Activated CD4-positive, alpha-beta memory T cell treated with anti-CD3 and anti-CD28 coated beads for 36 hours (primary cell): ENCODE measurements at regions not wholly inside any gene's neighbourhood (a gene's known extent, or its start where the extent isn't known, plus 50 kb on each side); places are given as distances from the start of the nearest gene placed in this dataset.
"Not testable (repeated sequence)": the region's sequence is repeated elsewhere in the genome, so short reads cannot be mapped to it uniquely, and the experiment has no call there.

Experiments
- CTCF ChIA-PET: fragments of 350-600 bp; sonication (Branson Sonifier 250); formaldehyde crosslinking; loops from one replicate; lab custom pipeline; 2021; ENCODE audit warnings: antibody characterized with exemption, inconsistent platforms; lab: Charles Lee
- POLR2A ChIA-PET: fragments of 350-600 bp; sonication (Branson Sonifier 250); formaldehyde crosslinking; loops from one replicate; lab custom pipeline; 2021; ENCODE audit warnings: antibody characterized with exemption; lab: Charles Lee
- DNase-seq: peaks from one replicate; pipeline ENCODE4 v3.0.0-alpha.2; 2020
- H3K27ac Mint-ChIP-seq: one replicate; pipeline ENCODE4 v1.8.0; 2021; ENCODE audit warnings: mixed read lengths
- H3K27me3 Mint-ChIP-seq: one replicate; pipeline ENCODE4 v1.8.0; 2021; ENCODE audit warnings: mixed read lengths
- H3K36me3 Mint-ChIP-seq: one replicate; pipeline ENCODE4 v1.8.0; 2021; ENCODE audit warnings: mixed read lengths
- H3K4me1 Mint-ChIP-seq: one replicate; pipeline ENCODE4 v1.8.0; 2021; ENCODE audit warnings: low read depth, mixed read lengths
- H3K4me3 Mint-ChIP-seq: one replicate; pipeline ENCODE4 v1.8.0; 2021; ENCODE audit warnings: mild to moderate bottlenecking, mixed read lengths
- H3K9me3 Mint-ChIP-seq: one replicate; pipeline ENCODE4 v1.8.0; 2021; ENCODE audit warnings: mixed read lengths
- intact Hi-C: fragments of 100-400 bp; cut with micrococcal nuclease; formaldehyde crosslinking; loops from one replicate; pipeline ENCODE4 v1.15.1; 2023

GRCh38 chr13:111437417-111437816 lies 117.0 kb downstream of the TEX29 start:
- H3K36me3 Mint-ChIP-seq = no peaks in the 10 kb centered on the region
- no peak overlapping the region for H3K27ac Mint-ChIP-seq
- ChIA-PET POLR2A (no interaction called here), CTCF (no interaction called here)
- H3K4me3 Mint-ChIP-seq = no peak overlapping the region
- no peaks in the 10 kb centered on the region for H3K9me3 Mint-ChIP-seq
- intact Hi-C loops = no loop called here
- peaks cover 12% of the 10 kb centered on the region for H3K27me3 Mint-ChIP-seq
- H3K4me1 Mint-ChIP-seq = no peaks in the 10 kb centered on the region
- DNase-seq = no peak

DNA sequence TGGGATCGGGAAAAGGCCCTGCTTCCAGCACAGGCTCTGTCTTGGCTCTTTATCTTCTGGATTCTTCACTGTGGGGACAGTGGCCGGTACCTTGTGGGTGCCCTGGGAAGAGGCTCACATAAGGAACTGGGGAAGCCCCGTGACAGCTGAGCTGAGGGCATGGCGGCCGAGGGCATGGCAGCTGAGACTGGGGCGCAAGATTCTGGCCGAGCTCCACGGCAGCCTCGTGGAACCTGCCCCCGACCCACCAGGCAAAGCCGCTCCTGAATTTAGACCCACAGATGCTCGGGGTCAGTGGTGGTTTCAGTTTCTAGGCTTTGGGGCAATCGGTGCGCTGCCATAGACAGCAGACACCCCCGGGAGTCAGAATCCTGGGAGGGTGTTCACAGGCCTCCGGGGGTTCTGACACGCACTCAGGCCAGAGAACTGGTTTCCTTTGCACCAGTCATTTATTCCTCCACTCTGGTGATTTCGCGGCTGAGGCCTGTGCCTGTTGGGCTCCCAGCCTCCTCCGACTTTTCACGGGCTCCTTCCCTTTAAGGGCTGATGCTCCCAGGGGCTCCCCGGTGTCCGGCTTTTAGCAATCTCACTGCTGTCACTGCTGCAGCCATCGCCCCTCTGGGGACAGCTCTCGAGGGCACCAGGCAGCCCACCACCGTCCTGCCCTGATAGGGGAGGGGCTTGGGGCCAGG lies 117.6 kb downstream of the TEX29 start:
- Mint-ChIP-seq H3K27ac (no peak overlapping the region), H3K4me1 (no peaks in the 10 kb centered on the region), H3K4me3 (no peak overlapping the region), H3K36me3 (no peaks in the 10 kb centered on the region), H3K9me3 (no peaks in the 10 kb centered on the region), H3K27me3 (peaks cover 11% of the 10 kb centered on the region)
- POLR2A ChIA-PET = no interaction called here
- no peak for DNase-seq
- CTCF ChIA-PET = no interaction called here
- intact Hi-C loops = no loop called here

DNA sequence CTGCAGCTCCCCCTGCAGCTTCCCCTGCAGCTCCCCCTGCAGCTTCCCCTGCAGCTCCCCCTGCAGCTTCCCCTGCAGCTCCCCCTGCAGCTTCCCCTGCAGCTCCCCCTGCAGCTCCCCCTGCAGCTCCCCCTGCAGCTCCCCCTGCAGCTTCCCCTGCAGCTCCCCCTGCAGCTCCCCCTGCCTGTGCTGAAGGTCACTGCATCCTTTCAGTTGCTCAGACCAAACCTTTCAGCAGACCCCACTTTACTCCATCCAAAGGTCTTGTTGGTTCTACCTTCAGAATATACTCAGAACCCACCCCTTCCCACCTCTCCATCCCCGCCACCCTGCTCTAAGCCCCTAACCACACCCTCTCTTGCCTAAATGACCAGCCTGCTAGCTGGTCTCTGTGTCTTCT lies 120.0 kb downstream of the TEX29 start:
- H3K36me3 Mint-ChIP-seq, intact Hi-C loops, H3K9me3 Mint-ChIP-seq, H3K4me1 Mint-ChIP-seq, DNase-seq, H3K4me3 Mint-ChIP-seq, POLR2A ChIA-PET, H3K27me3 Mint-ChIP-seq, H3K27ac Mint-ChIP-seq: not testable (repeated sequence)
- CTCF ChIA-PET = interaction anchor here (0.6 to 1.5 kb wide), 3 partner anchors 11 to 473 kb away, joined by 4 to 11 read pairs (median 6); no protein-coding TSS in a partner anchor

GRCh38 chr13:111443981-111444380 lies 123.5 kb downstream of the TEX29 start:
- no peaks in the 10 kb centered on the region for H3K36me3 Mint-ChIP-seq
- peaks cover 16% of the 10 kb centered on the region for H3K27me3 Mint-ChIP-seq
- no peak for DNase-seq
- H3K4me3 Mint-ChIP-seq = no peak overlapping the region
- intact Hi-C loops = no loop called here
- POLR2A ChIA-PET = no interaction called here
- no peak overlapping the region for H3K27ac Mint-ChIP-seq
- peaks cover 16% of the 10 kb centered on the region for H3K9me3 Mint-ChIP-seq
- H3K4me1 Mint-ChIP-seq = no peaks in the 10 kb centered on the region
- CTCF ChIA-PET = interaction anchor here (1.0 kb wide), 1 partner anchor 16 kb away, joined by 5 read pairs; no protein-coding TSS in a partner anchor

GRCh38 chr13:111448504-111448903 lies 128.1 kb downstream of the TEX29 start:
- Mint-ChIP-seq H3K27me3 (peaks cover 19% of the 10 kb centered on the region), H3K36me3 (no peaks in the 10 kb centered on the region), H3K4me3 (no peak overlapping the region), H3K9me3 (peaks cover 16% of the 10 kb centered on the region), H3K4me1 (no peaks in the 10 kb centered on the region), H3K27ac (no peak overlapping the region)
- ChIA-PET POLR2A (no interaction called here), CTCF (no interaction called here)
- no peak for DNase-seq
- intact Hi-C loops = no loop called here

- Mint-ChIP-seq H3K36me3 (no peaks in the 10 kb centered on the region), H3K27ac (no peak overlapping the region), H3K27me3 (peaks cover 19% of the 10 kb centered on the region), H3K4me3 (no peak overlapping the region), H3K4me1 (no peaks in the 10 kb centered on the region), H3K9me3 (peaks cover 16% of the 10 kb centered on the region)
- intact Hi-C loops = no loop called here
- no peak for DNase-seq
- POLR2A ChIA-PET = no interaction called here
- CTCF ChIA-PET = no interaction called here
Measured at GRCh38 chr13:111449041-111449440, 128.6 kb downstream of the TEX29 start.

GRCh38 chr13:111451402-111451801 lies 131.0 kb downstream of the TEX29 start:
- intact Hi-C loops = no loop called here
- CTCF ChIA-PET = no interaction called here
- no peak overlapping the region for H3K27ac Mint-ChIP-seq
- H3K27me3 Mint-ChIP-seq = peaks cover 8% of the 10 kb centered on the region
- H3K4me1 Mint-ChIP-seq = no peaks in the 10 kb centered on the region
- POLR2A ChIA-PET = no interaction called here
- no peak overlapping the region for H3K4me3 Mint-ChIP-seq
- H3K36me3 Mint-ChIP-seq = no peaks in the 10 kb centered on the region
- DNase-seq = no peak
- H3K9me3 Mint-ChIP-seq = peaks cover 12% of the 10 kb centered on the region

DNA sequence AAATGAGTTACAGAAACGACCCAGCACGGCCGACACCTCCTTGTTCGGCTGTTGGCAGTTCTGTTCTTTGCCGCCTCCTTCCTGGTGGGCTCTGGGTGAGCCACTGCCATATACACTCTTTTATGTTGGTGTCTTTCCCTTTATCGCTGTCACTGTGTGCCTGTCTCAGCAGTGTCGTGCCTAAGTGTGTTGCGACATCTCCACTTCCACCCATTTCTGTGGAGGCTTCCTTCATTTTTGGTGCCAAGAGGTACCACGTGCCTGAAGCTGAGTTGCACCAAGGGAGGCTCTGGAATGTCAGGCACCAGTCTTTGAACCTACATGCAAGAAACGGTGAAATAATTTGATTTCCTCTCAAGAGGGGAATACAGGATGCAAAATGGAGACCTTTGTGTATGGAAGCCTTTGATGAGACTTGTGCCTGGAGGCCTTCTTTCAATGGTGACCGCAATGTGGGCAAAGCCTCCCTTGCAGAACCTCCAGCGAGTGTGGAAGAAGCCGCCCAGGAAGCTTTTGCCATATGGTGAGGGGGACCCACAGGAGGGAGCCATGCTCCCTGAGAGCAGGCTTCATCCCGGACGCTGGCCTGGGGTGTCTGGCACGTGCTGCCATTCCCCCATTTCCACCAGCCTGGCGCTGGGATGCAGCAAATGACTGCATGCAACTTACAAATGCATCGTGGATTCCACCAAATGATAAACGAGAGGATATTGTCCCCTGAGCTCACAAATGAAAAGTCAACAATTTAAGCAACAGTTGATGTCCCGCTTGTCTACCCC lies 136.2 kb downstream of the TEX29 start:
- H3K4me1 Mint-ChIP-seq = no peaks in the 10 kb centered on the region
- DNase-seq = no peak
- ChIA-PET POLR2A (no interaction called here), CTCF (no interaction called here)
- intact Hi-C loops = no loop called here
- no peaks in the 10 kb centered on the region for H3K9me3 Mint-ChIP-seq
- peaks cover 6% of the 10 kb centered on the region for H3K27me3 Mint-ChIP-seq
- H3K4me3 Mint-ChIP-seq = no peak overlapping the region
- H3K36me3 Mint-ChIP-seq = no peaks in the 10 kb centered on the region
- H3K27ac Mint-ChIP-seq = no peak overlapping the region

GRCh38 chr13:111458001-111458531 lies 137.6 kb downstream of the TEX29 start:
- Mint-ChIP-seq H3K9me3 (no peaks in the 10 kb centered on the region), H3K4me3 (no peak overlapping the region), H3K4me1 (no peaks in the 10 kb centered on the region), H3K36me3 (no peaks in the 10 kb centered on the region), H3K27ac (no peak overlapping the region), H3K27me3 (peaks cover 4% of the 10 kb centered on the region)
- ChIA-PET CTCF (no interaction called here), POLR2A (no interaction called here)
- DNase-seq = no peak
- intact Hi-C loops = no loop called here

DNA sequence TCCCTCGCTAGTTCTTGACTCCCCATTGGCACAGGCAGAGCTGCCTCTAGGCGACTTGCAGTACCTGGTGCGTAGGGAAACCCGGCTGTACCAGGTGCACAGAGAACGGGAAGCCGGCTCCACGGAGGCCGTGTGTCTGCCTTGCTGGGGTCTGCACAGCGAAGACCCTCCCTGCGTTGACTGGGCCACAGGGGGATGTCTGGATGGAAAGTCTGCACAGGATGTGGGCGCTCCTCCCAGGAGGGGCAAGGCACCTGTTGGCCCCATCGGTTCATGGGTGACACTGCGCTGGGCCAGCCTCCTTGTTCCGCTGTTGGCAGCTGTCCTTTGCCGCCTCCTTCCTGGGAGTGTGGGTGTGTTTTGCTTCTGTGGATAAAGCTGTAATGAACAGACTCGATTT lies 138.3 kb downstream of the TEX29 start:
- DNase-seq = no peak
- Mint-ChIP-seq H3K9me3 (no peaks in the 10 kb centered on the region), H3K4me1 (no peaks in the 10 kb centered on the region), H3K4me3 (no peak overlapping the region), H3K27me3 (peaks cover 4% of the 10 kb centered on the region), H3K27ac (no peak overlapping the region), H3K36me3 (no peaks in the 10 kb centered on the region)
- POLR2A ChIA-PET = no interaction called here
- CTCF ChIA-PET = no interaction called here
- intact Hi-C loops = no loop called here

DNA sequence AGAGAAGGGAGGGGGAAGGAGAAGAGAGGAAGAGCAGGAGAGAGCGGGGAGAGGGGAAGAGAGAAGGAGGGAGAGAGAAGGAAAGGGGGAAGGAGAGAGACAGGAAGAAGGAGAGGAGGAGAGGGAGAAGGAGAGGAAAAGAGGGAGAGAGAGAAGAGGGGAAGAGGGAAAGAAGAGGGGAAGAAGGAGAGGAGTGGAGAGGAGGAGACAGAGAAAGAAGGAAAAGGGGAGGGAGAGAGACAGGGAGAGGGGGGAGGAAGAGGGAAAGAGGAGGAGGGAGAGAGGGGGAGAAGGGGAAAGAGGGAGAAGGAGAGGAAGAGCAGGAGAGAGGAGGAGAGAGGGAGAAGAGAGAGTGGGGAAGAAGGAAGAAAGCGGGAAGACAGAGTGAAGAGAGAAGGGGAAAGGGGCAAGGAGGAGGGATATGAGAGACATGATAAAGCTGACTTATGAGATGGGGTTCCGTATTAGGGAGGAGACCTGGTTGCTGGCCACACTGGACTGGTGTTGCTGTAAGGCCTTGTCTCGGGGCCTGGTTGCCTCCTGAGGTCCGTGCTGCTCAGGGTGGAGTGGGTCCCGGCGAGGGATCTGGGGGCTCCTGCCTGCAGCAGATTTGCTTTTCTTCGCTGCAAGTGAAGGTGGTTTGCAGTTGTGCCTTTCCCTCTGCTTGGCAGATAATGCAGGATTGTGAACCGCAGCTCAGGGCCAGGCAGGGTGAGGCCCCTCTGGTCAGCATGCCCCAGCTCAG lies 139.5 kb downstream of the TEX29 start:
- no peak overlapping the region for H3K27ac Mint-ChIP-seq
- intact Hi-C loops = no loop called here
- H3K4me1 Mint-ChIP-seq = no peaks in the 10 kb centered on the region
- H3K9me3 Mint-ChIP-seq = no peaks in the 10 kb centered on the region
- ChIA-PET POLR2A (no interaction called here), CTCF (no interaction called here)
- DNase-seq = no peak
- no peaks in the 10 kb centered on the region for H3K36me3 Mint-ChIP-seq
- H3K27me3 Mint-ChIP-seq = peaks cover 4% of the 10 kb centered on the region
- H3K4me3 Mint-ChIP-seq = no peak overlapping the region
